Small intestine (tissue), 7 donors: ENCODE measurements at regions not wholly inside any gene's neighbourhood (a gene's known extent, or its start where the extent isn't known, plus 50 kb on each side); places are given as distances from the start of the nearest gene placed in this dataset.

Experiments
- DNase-seq, 2 donors: peaks; one replicate each; pipeline versions ENCODE4 v3.0.0 to v3.0.0-alpha.2; 2013
- FAIRE-seq: peaks from 2 replicates; lab custom pipeline; 2012; peaks lifted over from hg19 to GRCh38; lab: Jason Lieb, UNC
- H3K27ac ChIP-seq, 3 donors: one replicate each; pipeline ENCODE4 v1.5.1; 2013; ENCODE audit warnings: low read length in 2 of 3, mild to moderate bottlenecking in 2 of 3, control low read depth in 1 of 3, inconsistent platforms in 1 of 3, low read depth in 1 of 3, moderate library complexity in 1 of 3
- H3K27me3 ChIP-seq, 3 donors: one replicate each; pipeline ENCODE4 v1.6.1; 2013; ENCODE audit warnings: low read length in 3 of 3, inconsistent platforms in 1 of 3; ENCODE audit not compliant: control insufficient read depth in 3 of 3, insufficient read depth in 3 of 3
- H3K36me3 ChIP-seq, 3 donors: one replicate each; pipeline ENCODE4 v1.6.1; 2013; ENCODE audit warnings: low read length in 3 of 3, inconsistent platforms in 1 of 3, low read depth in 1 of 3, mild to moderate bottlenecking in 1 of 3, moderate library complexity in 1 of 3; ENCODE audit not compliant: control insufficient read depth in 3 of 3, insufficient read depth in 2 of 3
- H3K4me1 ChIP-seq, 3 donors: one replicate each; pipeline ENCODE4 v1.6.1; 2013; ENCODE audit warnings: low read length in 2 of 3, inconsistent platforms in 1 of 3, low read depth in 1 of 3, mild to moderate bottlenecking in 1 of 3, moderate library complexity in 1 of 3; ENCODE audit not compliant: control insufficient read depth in 3 of 3, insufficient read depth in 2 of 3
- H3K4me3 ChIP-seq, 3 donors: one replicate each; pipeline ENCODE4 v1.5.1; 2013; ENCODE audit warnings: low read length in 3 of 3, control low read depth in 1 of 3, inconsistent platforms in 1 of 3, low read depth in 1 of 3, mild to moderate bottlenecking in 1 of 3, moderate library complexity in 1 of 3
- H3K9me3 ChIP-seq, 2 donors: one replicate each; pipeline ENCODE4 v1.6.1; 2013; ENCODE audit warnings: low read depth in 1 of 2, low read length in 1 of 2; ENCODE audit not compliant: control insufficient read depth in 2 of 2, insufficient read depth in 1 of 2
- WGBS, 3 donors: extraction: QIAGEN DNeasy Blood & Tissue Kit; methylation state at CpG; one replicate each; pipeline ENCODE4 v1.1.7; 2013; 5-methylcytosine and 5-hydroxymethylcytosine counted together
- donor health status: healthy with polysubstance abuse.
- donor health status: control.
- donor health status: control.
- donor health status: Bipolar disorder and iron deficiency.
- donor health status: healthy.

- Histone ChIP-seq H3K9me3 (peaks cover 0 to 3% of the 10 kb centered on the region in 2 donors), H3K27me3 (no peaks in the 10 kb centered on the region), H3K4me3 (no peak overlapping the region), H3K4me1 (peaks cover 0 to 5% (median 0%) of the 10 kb centered on the region in 3 donors), H3K27ac (no peak overlapping the region), H3K36me3 (no peaks in the 10 kb centered on the region)
- DNase-seq = peak in 1 of 2 donors; percentile 47
- FAIRE-seq = no peak
- 89 to 91% (median 89%) methylated on average over 1 of the region's 1 CpG for WGBS, 3 donors
Observed at GRCh38 chr2:23002234-23002633, 382.7 kb upstream of the KLHL29 start.

DNA sequence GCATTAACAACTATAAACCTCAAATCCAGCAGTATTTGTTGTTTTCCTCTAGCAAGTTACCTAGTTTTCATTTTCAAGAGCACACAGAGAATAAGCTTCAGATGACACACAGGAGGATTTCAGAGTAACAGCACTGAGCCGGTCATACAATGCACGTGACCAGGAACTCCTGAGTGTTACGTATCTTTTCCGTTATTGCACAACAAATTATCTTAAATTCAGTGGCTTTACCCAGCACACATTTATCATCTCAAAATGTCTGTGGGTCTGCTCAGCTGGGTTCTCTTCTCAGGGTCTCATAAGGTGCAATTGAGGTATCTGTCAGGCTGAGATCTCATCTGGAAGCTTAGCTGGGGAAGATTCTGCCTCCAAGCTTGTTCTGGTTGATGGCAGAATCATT, 379.5 kb upstream of the KLHL29 start:
- H3K9me3 ChIP-seq = peaks cover 0 to 3% of the 10 kb centered on the region in 2 donors
- peaks cover 0 to 10% (median 4%) of the 10 kb centered on the region in 3 donors for H3K4me1 ChIP-seq
- FAIRE-seq = no peak
- no peak for DNase-seq
- no peaks in the 10 kb centered on the region for H3K27me3 ChIP-seq
- no peaks in the 10 kb centered on the region for H3K36me3 ChIP-seq
- 85 to 93% (median 86%) methylated on average over 4 of the region's 4 CpGs for WGBS, 3 donors
- H3K4me3 ChIP-seq = no peak overlapping the region
- H3K27ac ChIP-seq = no peak overlapping the region

DNA sequence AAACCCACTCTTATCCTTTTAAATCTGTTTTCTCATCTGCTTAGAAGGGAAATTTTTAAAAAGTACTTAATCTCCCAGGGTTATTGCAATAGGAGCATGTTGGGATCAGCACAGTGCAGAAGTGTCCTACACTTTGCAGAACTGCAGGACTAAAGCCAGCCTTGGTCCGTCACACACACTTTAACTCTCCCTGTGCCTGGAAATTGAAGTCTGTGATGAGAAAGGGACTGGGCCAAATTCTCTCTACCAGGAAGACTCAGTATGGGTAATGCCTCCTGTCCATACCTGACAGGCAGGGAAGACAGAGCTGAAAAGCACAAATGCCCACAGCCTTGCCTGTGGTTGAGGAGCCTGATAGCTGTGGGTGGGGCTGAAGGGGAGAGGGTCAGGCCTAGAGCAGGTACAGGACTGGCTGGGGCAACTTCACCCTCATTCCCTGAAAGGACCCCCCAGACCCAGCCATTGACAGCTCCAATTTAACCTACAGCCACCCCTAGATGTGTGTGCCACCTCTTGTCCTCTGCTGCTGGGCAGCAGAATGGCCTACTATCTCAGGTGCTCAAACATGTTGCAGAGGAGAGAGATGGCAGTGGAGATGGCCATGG, 377.2 kb upstream of the KLHL29 start:
- Histone ChIP-seq H3K4me1 (peaks cover 0 to 10% (median 4%) of the 10 kb centered on the region in 3 donors), H3K36me3 (no peaks in the 10 kb centered on the region), H3K27me3 (no peaks in the 10 kb centered on the region), H3K4me3 (no peak overlapping the region), H3K27ac (no peak overlapping the region), H3K9me3 (peaks cover 0 to 3% of the 10 kb centered on the region in 2 donors)
- 81 to 89% (median 85%) methylated on average over 1 of the region's 1 CpG for WGBS, 3 donors
- DNase-seq = no peak
- FAIRE-seq = no peak

DNA sequence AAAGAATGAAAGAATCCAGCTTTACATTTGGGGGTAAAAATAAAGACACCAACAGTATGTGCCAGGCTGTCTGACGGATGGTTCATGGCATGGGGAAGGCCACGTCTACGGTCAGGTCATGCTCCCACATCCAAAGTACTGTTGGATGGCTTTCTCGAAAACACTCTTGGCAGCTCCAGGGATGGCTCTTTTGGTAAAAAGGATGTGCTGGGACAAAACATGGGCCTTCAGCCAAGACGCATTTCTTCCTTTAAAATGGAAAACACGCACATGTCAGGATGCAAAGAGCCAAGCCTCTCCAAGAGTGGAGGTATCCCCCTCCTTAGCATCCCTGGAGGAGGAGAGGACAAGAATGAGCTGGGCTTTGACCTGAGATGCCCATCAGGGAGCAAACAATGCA, 376.5 kb upstream of the KLHL29 start:
- 70 to 92% (median 88%) methylated on average over 6 of the region's 6 CpGs for WGBS, 3 donors

GRCh38 chr2:23008951-23009350, 376.0 kb upstream of the KLHL29 start:
- Histone ChIP-seq H3K9me3 (peaks cover 0 to 3% of the 10 kb centered on the region in 2 donors), H3K27me3 (no peaks in the 10 kb centered on the region), H3K36me3 (no peaks in the 10 kb centered on the region), H3K4me3 (no peak overlapping the region), H3K4me1 (peaks cover 0 to 10% (median 4%) of the 10 kb centered on the region in 3 donors), H3K27ac (no peak overlapping the region)
- FAIRE-seq (no peak), DNase-seq (no peak)
- 94 to 96% (median 95%) methylated on average over 7 of the region's 7 CpGs for WGBS, 3 donors

More for the DNA sequence above, 376.5 kb upstream of the KLHL29 start:
- no peaks in the 10 kb centered on the region for H3K36me3 ChIP-seq
- H3K9me3 ChIP-seq = peaks cover 0 to 3% of the 10 kb centered on the region in 2 donors
- no peak for FAIRE-seq
- DNase-seq = no peak
- no peaks in the 10 kb centered on the region for H3K27me3 ChIP-seq
- H3K4me1 ChIP-seq = peaks cover 0 to 10% (median 4%) of the 10 kb centered on the region in 3 donors
- no peak overlapping the region for H3K27ac ChIP-seq
- H3K4me3 ChIP-seq = no peak overlapping the region

GRCh38 chr2:23009545-23010149, 375.3 kb upstream of the KLHL29 start:
- FAIRE-seq (no peak), DNase-seq (peak in 1 of 2 donors; percentile 39)
- H3K9me3 ChIP-seq = peaks cover 0 to 3% of the 10 kb centered on the region in 2 donors
- no peak overlapping the region for H3K27ac ChIP-seq
- H3K27me3 ChIP-seq = no peaks in the 10 kb centered on the region
- peaks cover 0 to 10% (median 4%) of the 10 kb centered on the region in 3 donors for H3K4me1 ChIP-seq
- 67 to 84% (median 83%) methylated on average over 7 of the region's 7 CpGs for WGBS, 3 donors
- H3K4me3 ChIP-seq = no peak overlapping the region
- H3K36me3 ChIP-seq = no peaks in the 10 kb centered on the region

- Histone ChIP-seq H3K27me3 (no peaks in the 10 kb centered on the region), H3K36me3 (no peaks in the 10 kb centered on the region), H3K4me3 (no peak overlapping the region), H3K27ac (no peak overlapping the region), H3K4me1 (peaks cover 2 to 14% (median 4%) of the 10 kb centered on the region in 3 donors), H3K9me3 (no peaks in the 10 kb centered on the region)
- DNase-seq (no peak), FAIRE-seq (no peak)
- WGBS, 3 donors = 57 to 75% (median 72%) methylated on average over 2 of the region's 2 CpGs
Observed at GRCh38 chr2:23012499-23012898, 372.5 kb upstream of the KLHL29 start.

GRCh38 chr2:23015651-23016200, 369.3 kb upstream of the KLHL29 start:
- Histone ChIP-seq H3K9me3 (no peaks in the 10 kb centered on the region), H3K36me3 (no peaks in the 10 kb centered on the region), H3K27ac (no peak overlapping the region), H3K4me3 (no peak overlapping the region), H3K4me1 (peaks cover 0 to 16% (median 2%) of the 10 kb centered on the region in 3 donors), H3K27me3 (no peaks in the 10 kb centered on the region)
- FAIRE-seq (no peak), DNase-seq (peak; percentile 39 to 73)
- WGBS, 3 donors = 33 to 69% (median 54%) methylated on average over 7 of the region's 7 CpGs
